H1 (cell line): ENCODE measurements at regions not wholly inside any gene's neighbourhood (a gene's known extent, or its start where the extent isn't known, plus 50 kb on each side); places are given as distances from the start of the nearest gene placed in this dataset.

Source experiments
- CTCF ChIA-PET: fragments of 300-600 bp; sonication (Branson Sonifier 250); formaldehyde crosslinking; loops from one replicate; lab custom pipeline; 2021; ENCODE audit not compliant: partially characterized antibody; lab: Charles Lee
- POLR2A ChIA-PET: fragments of 300-600 bp; sonication (Branson Sonifier 250); formaldehyde crosslinking; loops from one replicate; lab custom pipeline; 2021; ENCODE audit warnings: inconsistent platforms; ENCODE audit not compliant: partially characterized antibody; lab: Charles Lee
- DNase-seq, 2 experiments: peaks; one replicate each; pipeline versions ENCODE4 v3.0.0 to v3.0.0-alpha.2; 2010 to 2022; ENCODE audit warnings: low spot score in 2 of 2, low read depth in 1 of 2, mixed read lengths in 1 of 2
- FAIRE-seq: peaks from 2 replicates; lab custom pipeline; 2011; peaks lifted over from hg19 to GRCh38; lab: Jason Lieb, UNC
- H2AFZ ChIP-seq: 2 replicates; pipeline ENCODE4 v1.8.1; 2012; ENCODE audit warnings: low read length, inconsistent platforms
- H2AK5ac ChIP-seq: 2 replicates; pipeline ENCODE4 v1.6.1; 2013; ENCODE audit warnings: low read depth, low read length
- H2BK120ac ChIP-seq: replicated peaks from 2 replicates; pipeline ENCODE3; 2013; ENCODE audit warnings: low read depth, low read length, inconsistent platforms
- H2BK12ac ChIP-seq: 2 replicates; pipeline ENCODE4 v1.6.1; 2013; ENCODE audit warnings: low read depth, low read length
- H2BK15ac ChIP-seq: 2 replicates; pipeline ENCODE4 v1.6.1; 2013; ENCODE audit warnings: low read length
- H2BK20ac ChIP-seq: 2 replicates; pipeline ENCODE4 v1.6.1; 2013; ENCODE audit warnings: low read length
- H2BK5ac ChIP-seq: 2 replicates; pipeline ENCODE4 v1.6.1; 2013; ENCODE audit warnings: low read depth, low read length
- H3K14ac ChIP-seq: 2 replicates; pipeline ENCODE4 v1.6.1; 2013; ENCODE audit warnings: inconsistent platforms; ENCODE audit not compliant: insufficient read length
- H3K18ac ChIP-seq: 2 replicates; pipeline ENCODE4 v1.6.1; 2013; ENCODE audit warnings: low read length; ENCODE audit errors: extremely low read depth
- H3K23ac ChIP-seq: 2 replicates; pipeline ENCODE4 v1.6.1; 2013; ENCODE audit warnings: inconsistent platforms; ENCODE audit not compliant: insufficient read length
- H3K23me2 ChIP-seq: 2 replicates; pipeline ENCODE4 v1.6.1; 2013; ENCODE audit warnings: low read depth, low read length
- H3K27ac ChIP-seq: 2 replicates; pipeline ENCODE4 v1.6.1; 2011; ENCODE audit warnings: low read depth, low read length, inconsistent platforms
- H3K27me3 ChIP-seq, 4 experiments: replicated peaks in 1 of 4; 1 replicate in 1 of 4; 2 replicates in 3 of 4; pipeline versions ENCODE4 v1.6.1 to v1.8.1; 2011 to 2013; ENCODE audit warnings: low read length in 3 of 4, mild to moderate bottlenecking in 3 of 4, inconsistent platforms in 2 of 4, mixed read lengths in 2 of 4, moderate library complexity in 1 of 4; ENCODE audit not compliant: control insufficient read depth in 3 of 4, insufficient read depth in 3 of 4; ENCODE audit errors: extremely low read depth in 1 of 4
- H3K36me3 ChIP-seq, 4 experiments: 2 replicates each; pipeline versions ENCODE4 v1.6.1 to v1.8.1; 2011 to 2013; ENCODE audit warnings: mild to moderate bottlenecking in 4 of 4, low read length in 3 of 4, moderate library complexity in 2 of 4, control low read depth in 1 of 4, inconsistent platforms in 1 of 4; ENCODE audit not compliant: insufficient read depth in 4 of 4, control insufficient read depth in 2 of 4
- H3K4ac ChIP-seq: replicated peaks from 2 replicates; pipeline ENCODE3; 2013; ENCODE audit warnings: low read length, low read depth, mixed read lengths, inconsistent platforms; ENCODE audit not compliant: insufficient read length
- H3K4me1 ChIP-seq, 4 experiments: replicated peaks in 1 of 4; 1 replicate in 1 of 4; 2 replicates in 3 of 4; pipeline versions ENCODE4 v1.6.1 to v1.8.1; 2011 to 2013; ENCODE audit warnings: low read length in 3 of 4, inconsistent platforms in 2 of 4, mixed read lengths in 1 of 4; ENCODE audit not compliant: insufficient read depth in 4 of 4, control insufficient read depth in 3 of 4
- H3K4me2 ChIP-seq, 2 experiments: 2 replicates each; pipeline versions ENCODE4 v1.6.1 to v1.8.1; 2011 to 2013; ENCODE audit warnings: low read depth in 2 of 2, low read length in 2 of 2, control low read depth in 1 of 2, inconsistent platforms in 1 of 2, mild to moderate bottlenecking in 1 of 2; ENCODE audit not compliant: insufficient read depth in 1 of 2
- H3K4me3 ChIP-seq, 4 experiments: fragments of 200-600, 300-600 bp in 1 of 4; sonication (generic), shearing (Covaris generic), sonication (Bioruptor Twin) in 1 of 4; 2 replicates each; pipeline versions ENCODE4 v1.5.1 to v1.8.1; 2011 to 2016; ENCODE audit warnings: low read length in 4 of 4, low read depth in 3 of 4, control low read depth in 2 of 4, inconsistent platforms in 2 of 4, mild to moderate bottlenecking in 2 of 4, mixed read lengths in 1 of 4, moderate library complexity in 1 of 4; ENCODE audit not compliant: insufficient read depth in 2 of 4; ENCODE audit errors: extremely low read depth in 1 of 4
- H3K56ac ChIP-seq: replicated peaks from 2 replicates; pipeline ENCODE3; 2013; ENCODE audit warnings: low read depth, mild to moderate bottlenecking, mixed read lengths, low read length, inconsistent platforms; ENCODE audit not compliant: insufficient read length
- H3K79me1 ChIP-seq: 2 replicates; pipeline ENCODE4 v1.6.1; 2013; ENCODE audit warnings: low read depth, low read length, control low read depth
- H3K79me2 ChIP-seq, 2 experiments: 2 replicates each; pipeline versions ENCODE4 v1.6.1 to v1.8.1; 2012 to 2013; ENCODE audit warnings: low read length in 2 of 2, mild to moderate bottlenecking in 2 of 2, inconsistent platforms in 1 of 2; ENCODE audit not compliant: insufficient read depth in 2 of 2, control insufficient read depth in 1 of 2
- H3K9ac ChIP-seq, 4 experiments: replicated peaks in 1 of 4; 1 replicate in 1 of 4; 2 replicates in 3 of 4; pipeline versions ENCODE4 v1.6.1 to v1.8.1; 2011 to 2013; ENCODE audit warnings: low read depth in 3 of 4, low read length in 3 of 4, control low read depth in 2 of 4, mild to moderate bottlenecking in 2 of 4, moderate library complexity in 2 of 4, inconsistent platforms in 1 of 4; ENCODE audit errors: extremely low read depth in 1 of 4
- H3K9me3 ChIP-seq, 2 experiments: 2 replicates each; pipeline versions ENCODE4 v1.6.1 to v1.8.1; 2012 to 2013; ENCODE audit warnings: mild to moderate bottlenecking in 2 of 2, moderate library complexity in 2 of 2, control low read depth in 1 of 2, inconsistent platforms in 1 of 2, low read depth in 1 of 2, low read length in 1 of 2, mixed read lengths in 1 of 2; ENCODE audit not compliant: insufficient read depth in 2 of 2
- H4K20me1 ChIP-seq, 2 experiments: replicated peaks in 1 of 2; 2 replicates each; pipeline versions ENCODE3 to v1.8.1; 2011 to 2013; ENCODE audit warnings: inconsistent platforms in 2 of 2, low read length in 2 of 2, mild to moderate bottlenecking in 1 of 2; ENCODE audit not compliant: insufficient read depth in 2 of 2, control insufficient read depth in 1 of 2
- H4K5ac ChIP-seq: 2 replicates; pipeline ENCODE4 v1.6.1; 2013; ENCODE audit warnings: low read length, low read depth, mixed read lengths, inconsistent platforms; ENCODE audit not compliant: insufficient read length
- H4K8ac ChIP-seq: 2 replicates; pipeline ENCODE4 v1.8.0; 2013; ENCODE audit warnings: mild to moderate bottlenecking, moderate library complexity, low read length, inconsistent platforms; ENCODE audit not compliant: insufficient read depth; ENCODE audit errors: extremely low read depth
- H4K91ac ChIP-seq: replicated peaks from 2 replicates; pipeline ENCODE3; 2013; ENCODE audit warnings: low read length, mixed read lengths, inconsistent platforms; ENCODE audit not compliant: insufficient read length
- ASH2L ChIP-seq: fragments of 200-600, 300-600 bp; sonication (generic); IDR thresholded peaks from one replicate; pipeline ENCODE4 v1.7.1; 2017; ENCODE audit warnings: low read length
- ATF2 ChIP-seq: IDR thresholded peaks from 2 replicates; pipeline ENCODE4 v1.6.1; 2012; ENCODE audit warnings: low read length, inconsistent platforms
- BACH1 ChIP-seq: IDR thresholded peaks from 2 replicates; pipeline ENCODE4 v1.6.1; 2012; ENCODE audit warnings: low read length, improper control_type of control experiment
- CBX5 ChIP-seq: fragments of 300-800, 300-1000 bp; sonication (generic); IDR thresholded peaks from 2 replicates; pipeline ENCODE4 v1.7.1; 2016; ENCODE audit warnings: antibody characterized with exemption, low read length, low read depth
- POU5F1 ChIP-seq: IDR thresholded peaks from 2 replicates; pipeline ENCODE4 v1.6.1; 2011; ENCODE audit warnings: low read depth, mild to moderate bottlenecking, low read length, moderate library complexity
- RNF2 ChIP-seq: fragments of 200-900, 300-1000 bp; sonication (generic); IDR thresholded peaks from 2 replicates; pipeline ENCODE4 v1.7.1; 2016; ENCODE audit warnings: borderline replicate concordance, low read depth, mild to moderate bottlenecking, antibody characterized with exemption, low read length; ENCODE audit not compliant: poor library complexity, severe bottlenecking; ENCODE audit errors: missing control alignments
- RXRA ChIP-seq: IDR thresholded peaks from 2 replicates; pipeline ENCODE4 v1.6.1; 2011; ENCODE audit warnings: low read depth, mild to moderate bottlenecking, low read length, moderate library complexity; ENCODE audit not compliant: insufficient read depth
- SAP30 ChIP-seq: fragments of 300-600 bp; sonication (generic); IDR thresholded peaks from 2 replicates; pipeline ENCODE4 v1.7.1; 2012; ENCODE audit warnings: low read length, moderate library complexity, mild to moderate bottlenecking, inconsistent platforms; ENCODE audit not compliant: insufficient read depth, insufficient replicate concordance
- SIN3A ChIP-seq, 2 experiments: IDR thresholded peaks in 1 of 2; conservative IDR thresholded peaks in 1 of 2; 2 replicates each; pipeline ENCODE4 v1.6.1; 2011 to 2012; ENCODE audit warnings: low read length in 2 of 2, improper control_type of control experiment in 1 of 2, low read depth in 1 of 2, mild to moderate bottlenecking in 1 of 2
- SRF ChIP-seq: IDR thresholded peaks from 2 replicates; pipeline ENCODE4 v1.6.1; 2011; ENCODE audit warnings: mild to moderate bottlenecking, low read depth, low read length, moderate library complexity
- TCF12 ChIP-seq: IDR thresholded peaks from 2 replicates; pipeline ENCODE4 v1.6.1; 2011; ENCODE audit warnings: low read depth, mild to moderate bottlenecking, low read length
- WGBS, 2 experiments: shearing (Covaris generic) in 1 of 2; methylation state at CpG; one replicate each; pipeline versions ENCODE4 v1.1.6 to v1.1.7; 2013 to 2015; ENCODE audit warnings: low lambda C conversion rate in 2 of 2, mixed read lengths in 2 of 2, inconsistent platforms in 1 of 2, low coverage in 1 of 2, missing lambda C conversion rate in 1 of 2; ENCODE audit not compliant: insufficient replicate concordance in 2 of 2, insufficient coverage in 1 of 2, insufficient read length in 1 of 2; ENCODE audit errors: extremely low coverage in 1 of 2, missing lambda C conversion rate in 1 of 2; 5-methylcytosine and 5-hydroxymethylcytosine counted together
- TF ChIP-seq, protein P1 (sequence below): IDR thresholded peaks from 2 replicates; pipeline ENCODE4 v1.6.1; 2012; ENCODE audit warnings: inconsistent platforms

DNA sequence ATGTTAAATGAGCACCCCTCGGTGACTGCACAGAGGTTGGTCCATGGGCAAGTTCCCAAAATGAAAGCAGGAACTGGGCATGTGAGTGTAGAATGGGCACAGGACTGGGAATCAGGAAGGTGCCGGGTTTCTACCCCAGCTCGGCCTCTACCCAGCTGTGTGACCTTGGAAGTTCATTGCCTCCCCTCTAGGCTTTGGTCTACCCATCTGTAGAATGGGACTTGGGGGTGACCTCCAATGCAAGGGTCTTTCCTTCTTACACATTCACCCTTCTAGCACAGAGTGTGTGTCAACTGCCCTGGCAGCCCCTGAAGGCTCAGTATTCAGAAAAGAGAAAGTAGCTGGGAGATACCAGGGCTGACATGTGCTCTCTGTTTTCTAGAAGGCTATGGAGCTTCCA lies 72.3 kb upstream of the PIAS1 start:
- DNase-seq (no peak), FAIRE-seq (no peak)
- no peak overlapping the region for H3K4me3 ChIP-seq
- peaks cover 0 to 3% of the 10 kb centered on the region in 2 experiments; a peak in 1 of 4 replicates for H3K9me3 ChIP-seq
- no peak overlapping the region for H3K9ac ChIP-seq
- no peak overlapping the region; the same call in 1 of the 2 replicates for H2AFZ ChIP-seq
- no peak overlapping the region for H3K56ac ChIP-seq
- H2BK5ac ChIP-seq, result no peak overlapping the region
- H3K27ac ChIP-seq, result no peak overlapping the region
- H2BK120ac ChIP-seq, result no peak overlapping the region
- H2AK5ac ChIP-seq, result no peak overlapping the region
- H3K4me2 ChIP-seq, result no peak overlapping the region
- no peak overlapping the region for H3K14ac ChIP-seq
- H3K18ac ChIP-seq, result no peak overlapping the region
- 0 out of 2 replicates have a peak overlapping the region, but pooled peaks have one; percentile 54 for H2BK20ac ChIP-seq
- no peak overlapping the region for H4K8ac ChIP-seq
- H4K91ac ChIP-seq, result no peak overlapping the region
- H4K5ac ChIP-seq, result no peak overlapping the region
- H3K23me2 ChIP-seq, result no peaks in the 10 kb centered on the region
- no peak overlapping the region for H3K4ac ChIP-seq
- H2BK12ac ChIP-seq, result no peak overlapping the region
- no peaks in the 10 kb centered on the region for H3K36me3 ChIP-seq
- WGBS, 2 experiments, result 87% methylated on average over 3 of the region's 3 CpGs; no CpG with 5 or more reads in 1 of the 2 experiments
- no peaks in the 10 kb centered on the region for H3K27me3 ChIP-seq
- H2BK15ac ChIP-seq, result no peak overlapping the region
- H3K4me1 ChIP-seq, result no peaks in the 10 kb centered on the region
- no peaks in the 10 kb centered on the region for H4K20me1 ChIP-seq
- H3K79me2 ChIP-seq, result no peaks in the 10 kb centered on the region
- ChIA-PET POLR2A (no interaction called here), CTCF (no interaction called here)
- no peaks in the 10 kb centered on the region for H3K79me1 ChIP-seq
- H3K23ac ChIP-seq, result no peak overlapping the region
- TF ChIP-seq SRF (no peak), RNF2 (no peak), ATF2 (no peak), SIN3A (conservative IDR thresholded peaks at IDR 0.05 in 1 of 2, IDR thresholded peaks at IDR 0.05 in 1 of 2; ENCODE audit: low read depth in 1 of 2, low read length in 2 of 2) (no peak), RXRA (no peak), POU5F1 (no peak), SAP30 (no peak), BACH1 (no peak), CBX5 (no peak), ASH2L (no peak), TCF12 (no peak)
- TF ChIP-seq, protein P1, sequence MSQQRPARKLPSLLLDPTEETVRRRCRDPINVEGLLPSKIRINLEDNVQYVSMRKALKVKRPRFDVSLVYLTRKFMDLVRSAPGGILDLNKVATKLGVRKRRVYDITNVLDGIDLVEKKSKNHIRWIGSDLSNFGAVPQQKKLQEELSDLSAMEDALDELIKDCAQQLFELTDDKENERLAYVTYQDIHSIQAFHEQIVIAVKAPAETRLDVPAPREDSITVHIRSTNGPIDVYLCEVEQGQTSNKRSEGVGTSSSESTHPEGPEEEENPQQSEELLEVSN, result no peak
